ENCODE measurements at regions not wholly inside any gene's neighbourhood (a gene's known extent, or its start where the extent isn't known, plus 50 kb on each side); places are given as distances from the start of the nearest gene placed in this dataset.
"Not testable (repeated sequence)": the region's sequence is repeated elsewhere in the genome, so short reads cannot be mapped to it uniquely, and the experiment has no call there.

DNA sequence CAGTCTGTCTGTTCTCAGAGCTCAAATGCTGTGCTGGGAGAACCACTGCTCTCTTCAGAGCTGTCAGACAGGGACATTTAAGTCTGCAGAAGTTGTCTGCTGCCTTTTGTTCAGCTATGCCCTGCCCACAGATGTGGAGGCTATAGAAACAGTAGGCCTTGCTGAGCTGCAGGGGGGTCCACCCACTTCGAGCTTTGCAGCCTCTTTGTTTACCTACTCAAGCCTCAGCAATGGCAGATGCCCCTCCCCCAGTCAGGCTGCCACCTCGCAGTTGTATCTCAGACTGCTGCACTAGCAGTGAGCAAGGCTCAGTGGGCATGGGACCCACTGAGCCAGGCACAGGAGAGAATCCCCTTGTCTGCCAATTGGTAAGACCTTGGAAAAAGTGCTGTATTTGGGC is 470.0 kb downstream of the TMEM135 start:
- H3K4me1 Mint-ChIP-seq; H3K27me3 ChIP-seq (replicated peaks in 1 of 2; ENCODE audit: control insufficient read depth in 2 of 2, extremely low read depth in 1 of 2, insufficient read depth in 2 of 2, low read length in 1 of 2); POLR2A ChIA-PET; CTCF ChIA-PET; H3K36me3 ChIP-seq (ENCODE audit: control insufficient read depth in 2 of 2, extremely low read depth in 1 of 2, insufficient read depth in 1 of 2, low read length in 1 of 2); DNase-seq; H3K27me3 Mint-ChIP-seq; H3K4me3 ChIP-seq (ENCODE audit: control insufficient read depth in 1 of 2, extremely low read depth in 1 of 2, low read length in 1 of 2); H3K4me3 Mint-ChIP-seq; H3K27ac ChIP-seq (ENCODE audit: low read length); H3K36me3 Mint-ChIP-seq; H3K4me1 ChIP-seq (ENCODE audit: control insufficient read depth in 1 of 2, extremely low read depth in 1 of 2, insufficient read depth in 2 of 2, low read length in 2 of 2); ATAC-seq (replicated peaks in 1 of 4); H3K9me3 Mint-ChIP-seq; H3K27ac Mint-ChIP-seq; H3K9me3 ChIP-seq: not testable (repeated sequence)
- WGBS (ENCODE audit: insufficient coverage), result 40% methylated on average over 1 of the region's 2 CpGs

DNA sequence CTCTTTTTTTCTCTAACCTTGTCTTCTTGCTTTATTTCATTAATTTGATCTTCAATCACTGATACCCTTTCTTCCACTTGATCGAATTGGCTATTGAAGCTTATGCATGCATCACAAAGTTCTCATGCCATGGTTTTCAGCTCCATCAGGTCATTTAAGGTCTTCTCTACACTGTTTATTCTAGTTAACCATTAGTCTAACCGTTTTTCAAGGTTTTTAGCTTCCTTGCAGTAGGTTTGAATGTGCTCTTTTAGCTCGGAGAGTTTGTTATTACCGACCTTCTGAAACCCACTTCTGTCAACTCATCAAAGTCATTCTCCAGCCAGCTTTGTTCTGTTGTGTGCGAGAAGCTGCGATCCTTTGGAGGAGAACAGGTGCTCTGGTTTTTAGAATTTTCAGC is 469.2 kb downstream of the TMEM135 start:
- H3K27me3 ChIP-seq (replicated peaks in 1 of 2; ENCODE audit: control insufficient read depth in 2 of 2, extremely low read depth in 1 of 2, insufficient read depth in 2 of 2, low read length in 1 of 2); ATAC-seq (replicated peaks in 1 of 4); H3K4me1 Mint-ChIP-seq; H3K4me3 Mint-ChIP-seq; H3K4me1 ChIP-seq (ENCODE audit: control insufficient read depth in 1 of 2, extremely low read depth in 1 of 2, insufficient read depth in 2 of 2, low read length in 2 of 2); H3K27ac ChIP-seq (ENCODE audit: low read length); H3K27ac Mint-ChIP-seq; H3K27me3 Mint-ChIP-seq; H3K36me3 ChIP-seq (ENCODE audit: control insufficient read depth in 2 of 2, extremely low read depth in 1 of 2, insufficient read depth in 1 of 2, low read length in 1 of 2); DNase-seq; CTCF ChIA-PET; H3K9me3 Mint-ChIP-seq; H3K36me3 Mint-ChIP-seq; POLR2A ChIA-PET; H3K9me3 ChIP-seq; H3K4me3 ChIP-seq (ENCODE audit: control insufficient read depth in 1 of 2, extremely low read depth in 1 of 2, low read length in 1 of 2): not testable (repeated sequence)
- no CpG with 5 or more reads among the region's 6 CpGs for WGBS (ENCODE audit: insufficient coverage)

DNA sequence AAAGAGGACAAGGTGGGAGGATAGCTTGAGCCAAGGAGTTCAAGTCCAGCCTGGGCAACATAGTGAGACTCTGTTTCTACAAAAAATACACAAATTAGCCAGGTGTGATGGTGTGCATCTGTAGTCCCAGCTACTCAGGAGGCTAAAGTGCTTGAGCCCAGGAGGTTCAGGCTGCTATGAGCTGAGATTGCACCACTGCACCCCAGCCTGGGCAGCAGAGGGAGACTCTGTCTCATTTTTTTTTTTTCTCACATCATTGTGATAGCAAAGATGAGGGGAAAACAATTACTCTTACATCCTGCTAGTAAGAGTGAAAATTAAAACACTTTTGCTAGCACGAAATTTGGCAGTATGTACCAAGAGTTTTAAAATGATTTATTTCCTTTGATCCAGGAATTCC is 463.7 kb downstream of the TMEM135 start:
- Mint-ChIP-seq H3K27ac (no peak overlapping the region), H3K27me3 (no peaks in the 10 kb centered on the region), H3K36me3 (no peaks in the 10 kb centered on the region), H3K4me1 (no peaks in the 10 kb centered on the region), H3K4me3 (no peak overlapping the region), H3K9me3 (peaks cover 3 to 11% (median 6%) of the 10 kb centered on the region in 3 donors)
- ChIA-PET POLR2A (no interaction called here), CTCF (interaction anchor here in 1 of 2 donors (0.6 kb wide), 1 partner anchor 804 kb away, joined by 3 read pairs; no protein-coding TSS in a partner anchor)
- no CpG with 5 or more reads among the region's 1 CpG for WGBS (ENCODE audit: insufficient coverage)
- peaks cover 0 to 5% of the 10 kb centered on the region in 2 experiments for H3K27me3 ChIP-seq (replicated peaks in 1 of 2; ENCODE audit: control insufficient read depth in 2 of 2, extremely low read depth in 1 of 2, insufficient read depth in 2 of 2, low read length in 1 of 2)
- H3K27ac ChIP-seq (ENCODE audit: low read length), result no peak overlapping the region
- no peak for DNase-seq
- H3K36me3 ChIP-seq (ENCODE audit: control insufficient read depth in 2 of 2, extremely low read depth in 1 of 2, insufficient read depth in 1 of 2, low read length in 1 of 2), result no peaks in the 10 kb centered on the region
- no peaks in the 10 kb centered on the region for H3K4me1 ChIP-seq (ENCODE audit: control insufficient read depth in 1 of 2, extremely low read depth in 1 of 2, insufficient read depth in 2 of 2, low read length in 2 of 2)
- H3K9me3 ChIP-seq, result no peaks in the 10 kb centered on the region
- no peak overlapping the region for H3K4me3 ChIP-seq (ENCODE audit: control insufficient read depth in 1 of 2, extremely low read depth in 1 of 2, low read length in 1 of 2)
- no peak for ATAC-seq (replicated peaks in 1 of 4)

DNA sequence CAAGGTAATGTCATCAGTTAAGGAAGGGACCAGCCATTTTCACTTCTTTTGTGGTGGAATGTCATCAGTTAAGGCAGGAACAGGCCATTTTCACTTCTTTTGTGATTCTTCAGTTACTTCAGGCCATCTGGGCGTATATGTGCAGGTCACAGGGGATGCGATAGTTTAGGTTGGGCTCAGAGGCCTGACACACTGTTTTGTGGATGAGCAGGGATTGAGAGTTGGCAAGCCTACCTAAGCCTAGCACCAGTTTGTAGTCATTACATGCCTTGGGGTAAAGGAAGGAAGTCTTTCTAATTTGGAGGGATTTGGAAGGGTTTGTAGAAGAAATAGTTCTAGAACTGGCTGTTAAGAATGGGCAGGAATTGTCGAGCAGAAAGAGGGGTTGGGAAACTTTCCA is 457.2 kb downstream of the TMEM135 start:
- ATAC-seq (replicated peaks in 1 of 4); H3K36me3 Mint-ChIP-seq; H3K4me3 Mint-ChIP-seq; H3K9me3 ChIP-seq; H3K4me1 ChIP-seq (ENCODE audit: control insufficient read depth in 1 of 2, extremely low read depth in 1 of 2, insufficient read depth in 2 of 2, low read length in 2 of 2); POLR2A ChIA-PET; CTCF ChIA-PET; H3K36me3 ChIP-seq (ENCODE audit: control insufficient read depth in 2 of 2, extremely low read depth in 1 of 2, insufficient read depth in 1 of 2, low read length in 1 of 2); H3K4me1 Mint-ChIP-seq; H3K27ac Mint-ChIP-seq; H3K4me3 ChIP-seq (ENCODE audit: control insufficient read depth in 1 of 2, extremely low read depth in 1 of 2, low read length in 1 of 2); H3K27ac ChIP-seq (ENCODE audit: low read length); DNase-seq; H3K27me3 Mint-ChIP-seq; H3K27me3 ChIP-seq (replicated peaks in 1 of 2; ENCODE audit: control insufficient read depth in 2 of 2, extremely low read depth in 1 of 2, insufficient read depth in 2 of 2, low read length in 1 of 2): not testable (repeated sequence)
- 100% methylated on average over 2 of the region's 3 CpGs for WGBS (ENCODE audit: insufficient coverage)
- peaks cover 3 to 16% (median 6%) of the 10 kb centered on the region in 3 donors for H3K9me3 Mint-ChIP-seq

DNA sequence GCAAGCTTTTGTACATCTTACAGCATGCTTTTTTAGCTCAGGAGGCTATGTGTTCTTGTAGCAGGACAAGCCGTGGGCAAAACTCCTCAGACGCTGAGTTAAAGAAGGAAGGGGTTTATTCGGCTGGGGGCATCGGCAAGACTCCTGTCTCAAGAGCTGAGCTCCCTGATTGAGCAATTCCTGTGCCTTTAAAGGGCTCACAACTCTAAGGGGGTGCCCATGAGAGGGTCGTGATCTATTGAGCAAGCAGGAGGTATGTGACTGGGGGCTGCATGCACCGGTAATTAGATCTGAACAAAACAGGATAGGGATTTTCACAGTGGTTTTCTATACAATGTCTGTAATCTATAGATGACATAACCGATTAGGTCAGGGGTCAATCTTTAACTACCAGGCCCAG is 456.3 kb downstream of the TMEM135 start:
- H3K27ac ChIP-seq (ENCODE audit: low read length); H3K9me3 ChIP-seq; ATAC-seq (replicated peaks in 1 of 4); H3K36me3 ChIP-seq (ENCODE audit: control insufficient read depth in 2 of 2, extremely low read depth in 1 of 2, insufficient read depth in 1 of 2, low read length in 1 of 2); CTCF ChIA-PET; H3K4me1 Mint-ChIP-seq; H3K36me3 Mint-ChIP-seq; H3K4me3 ChIP-seq (ENCODE audit: control insufficient read depth in 1 of 2, extremely low read depth in 1 of 2, low read length in 1 of 2); H3K4me1 ChIP-seq (ENCODE audit: control insufficient read depth in 1 of 2, extremely low read depth in 1 of 2, insufficient read depth in 2 of 2, low read length in 2 of 2); H3K4me3 Mint-ChIP-seq; POLR2A ChIA-PET; H3K27ac Mint-ChIP-seq; DNase-seq; H3K27me3 ChIP-seq (replicated peaks in 1 of 2; ENCODE audit: control insufficient read depth in 2 of 2, extremely low read depth in 1 of 2, insufficient read depth in 2 of 2, low read length in 1 of 2); H3K27me3 Mint-ChIP-seq: not testable (repeated sequence)
- WGBS (ENCODE audit: insufficient coverage), result 79% methylated on average over 6 of the region's 7 CpGs
- H3K9me3 Mint-ChIP-seq, result peaks cover 3 to 13% (median 6%) of the 10 kb centered on the region in 3 donors

DNA sequence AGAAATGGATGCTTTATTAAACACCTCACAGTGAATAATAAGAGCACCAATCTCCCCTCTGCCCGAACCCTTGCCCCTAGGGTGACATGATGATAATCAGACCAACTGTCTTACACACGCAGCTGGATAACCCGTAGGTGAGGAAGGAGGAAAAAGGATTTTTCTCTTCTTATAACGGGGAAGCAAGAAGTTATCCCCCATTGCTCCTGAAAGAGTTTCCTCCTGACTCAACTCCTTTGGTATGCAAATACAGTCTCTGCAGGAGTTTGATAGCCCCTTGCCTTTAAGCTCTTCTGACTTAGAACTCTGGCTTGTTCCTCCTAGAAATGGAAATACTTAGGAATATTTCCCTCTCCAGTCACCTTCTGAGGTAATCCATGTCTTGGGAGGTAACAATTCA is 455.8 kb downstream of the TMEM135 start:
- Histone ChIP-seq H3K27me3 (replicated peaks in 1 of 2; ENCODE audit: control insufficient read depth in 2 of 2, extremely low read depth in 1 of 2, insufficient read depth in 2 of 2, low read length in 1 of 2) (peaks cover 0 to 5% of the 10 kb centered on the region in 2 experiments), H3K4me1 (ENCODE audit: control insufficient read depth in 1 of 2, extremely low read depth in 1 of 2, insufficient read depth in 2 of 2, low read length in 2 of 2) (no peaks in the 10 kb centered on the region), H3K9me3 (no peaks in the 10 kb centered on the region), H3K4me3 (ENCODE audit: control insufficient read depth in 1 of 2, extremely low read depth in 1 of 2, low read length in 1 of 2) (no peak overlapping the region), H3K27ac (ENCODE audit: low read length) (no peak overlapping the region), H3K36me3 (ENCODE audit: control insufficient read depth in 2 of 2, extremely low read depth in 1 of 2, insufficient read depth in 1 of 2, low read length in 1 of 2) (no peaks in the 10 kb centered on the region)
- CTCF ChIA-PET, result no interaction called here
- no peak for ATAC-seq (replicated peaks in 1 of 4)
- Mint-ChIP-seq H3K4me1 (no peaks in the 10 kb centered on the region), H3K9me3 (peaks cover 3 to 10% (median 6%) of the 10 kb centered on the region in 3 donors), H3K4me3 (no peak overlapping the region), H3K36me3 (no peaks in the 10 kb centered on the region), H3K27ac (no peak overlapping the region), H3K27me3 (no peaks in the 10 kb centered on the region)
- no CpG with 5 or more reads among the region's 4 CpGs for WGBS (ENCODE audit: insufficient coverage)
- DNase-seq, result no peak
- POLR2A ChIA-PET, result no interaction called here

DNA sequence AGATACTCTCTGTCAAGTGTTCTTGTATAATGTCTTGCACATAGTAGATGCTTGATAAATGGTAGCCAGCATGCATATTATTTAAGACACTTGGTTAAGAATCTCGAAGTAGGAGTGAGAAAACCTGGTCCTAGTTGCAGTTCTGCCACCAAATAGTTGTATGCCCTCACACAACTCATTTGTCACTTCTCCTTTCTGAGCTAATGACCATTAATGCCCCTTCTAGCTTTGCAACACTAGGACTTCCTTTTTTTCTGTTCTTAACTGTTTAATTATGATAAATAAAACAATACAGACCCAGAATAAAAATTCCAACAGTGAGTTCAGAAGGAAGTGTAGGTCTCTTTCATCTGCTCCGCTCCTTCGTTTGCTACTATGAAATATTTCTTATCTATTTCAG is 453.6 kb downstream of the TMEM135 start:
- H3K36me3 ChIP-seq (ENCODE audit: control insufficient read depth in 2 of 2, extremely low read depth in 1 of 2, insufficient read depth in 1 of 2, low read length in 1 of 2), result no peaks in the 10 kb centered on the region
- Mint-ChIP-seq H3K36me3 (no peaks in the 10 kb centered on the region), H3K27me3 (no peaks in the 10 kb centered on the region), H3K27ac (no peak overlapping the region), H3K4me1 (no peaks in the 10 kb centered on the region), H3K9me3 (peaks cover 3 to 15% (median 6%) of the 10 kb centered on the region in 3 donors), H3K4me3 (no peak overlapping the region)
- DNase-seq (no peak), ATAC-seq (replicated peaks in 1 of 4) (no peak)
- H3K9me3 ChIP-seq, result no peaks in the 10 kb centered on the region
- ChIA-PET CTCF (no interaction called here), POLR2A (interaction anchor here in 1 of 2 donors (0.6 kb wide), 1 partner anchor 299 kb away, joined by 3 read pairs; no protein-coding TSS in a partner anchor)
- no peaks in the 10 kb centered on the region for H3K4me1 ChIP-seq (ENCODE audit: control insufficient read depth in 1 of 2, extremely low read depth in 1 of 2, insufficient read depth in 2 of 2, low read length in 2 of 2)
- no CpG with 5 or more reads among the region's 3 CpGs for WGBS (ENCODE audit: insufficient coverage)
- H3K27me3 ChIP-seq (replicated peaks in 1 of 2; ENCODE audit: control insufficient read depth in 2 of 2, extremely low read depth in 1 of 2, insufficient read depth in 2 of 2, low read length in 1 of 2), result no peaks in the 10 kb centered on the region
- no peak overlapping the region for H3K4me3 ChIP-seq (ENCODE audit: control insufficient read depth in 1 of 2, extremely low read depth in 1 of 2, low read length in 1 of 2)
- no peak overlapping the region for H3K27ac ChIP-seq (ENCODE audit: low read length)

All from T-cell (primary cell).